Tibial nerve (tissue), 3 donors: ENCODE measurements at regions not wholly inside any gene's neighbourhood (a gene's known extent, or its start where the extent isn't known, plus 50 kb on each side); places are given as distances from the start of the nearest gene placed in this dataset.

ENCODE experiments used
- EP300 ChIP-seq, 2 donors: sonication (generic); formaldehyde crosslinking; IDR thresholded peaks; one replicate each; pipeline ENCODE4 v1.6.1; 2017; ENCODE audit warnings: antibody characterized with exemption in 2 of 2, mild to moderate bottlenecking in 1 of 2
- POLR2A ChIP-seq, 2 donors: fragments of 450-650 bp; IDR thresholded peaks; one replicate each; pipeline ENCODE4 v1.6.1; 2017; ENCODE audit warnings: antibody characterized with exemption in 2 of 2, mild to moderate bottlenecking in 2 of 2, moderate library complexity in 2 of 2

DNA sequence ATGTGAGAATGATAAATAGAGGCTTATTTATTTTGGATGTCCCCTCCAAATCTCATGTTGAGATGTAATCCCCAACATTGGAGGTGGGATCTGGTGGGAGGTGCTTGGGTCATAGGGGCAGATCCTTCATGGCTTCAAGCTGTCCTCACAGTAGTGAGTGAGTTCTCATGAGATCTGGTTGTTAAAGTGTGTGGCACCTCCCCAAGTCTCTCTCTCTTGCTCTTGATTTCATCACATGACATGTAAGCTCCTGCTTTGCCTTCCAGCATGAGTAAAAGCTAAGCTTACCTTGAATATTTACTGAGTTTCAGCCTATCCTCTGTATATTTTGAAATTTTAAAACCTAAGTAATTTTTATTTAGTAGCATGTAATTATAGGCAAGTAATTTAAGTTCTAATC, 444.9 kb downstream of the ARL4A start:
- TF ChIP-seq EP300 (IDR thresholded peaks at IDR 0.05) (no peak), POLR2A (IDR thresholded peaks at IDR 0.05) (no peak)
